NB4 (cell line): ENCODE measurements at regions not wholly inside any gene's neighbourhood (a gene's known extent, or its start where the extent isn't known, plus 50 kb on each side); places are given as distances from the start of the nearest gene placed in this dataset.

Experiments
- DNase-seq: peaks from one replicate; pipeline ENCODE4 v3.0.0; 2010; ENCODE audit warnings: low read depth
- H3K4me3 ChIP-seq: one replicate; pipeline ENCODE4 v1.5.1; 2011; ENCODE audit warnings: mild to moderate bottlenecking, low read depth, low read length, moderate library complexity
- CTCF ChIP-seq: IDR thresholded peaks from one replicate; pipeline ENCODE4 v1.5.1; 2012; ENCODE audit warnings: low read depth, low read length
- MAX ChIP-seq: IDR thresholded peaks from 2 replicates; pipeline ENCODE4 v1.6.1; 2011; ENCODE audit warnings: low read depth, low read length
- MYC ChIP-seq: IDR thresholded peaks from 2 replicates; pipeline ENCODE4 v1.6.1; 2011; ENCODE audit warnings: low read depth, low read length
- POLR2A ChIP-seq: IDR thresholded peaks from 2 replicates; pipeline ENCODE4 v1.6.1; 2011; ENCODE audit warnings: mild to moderate bottlenecking; ENCODE audit not compliant: insufficient read length; ENCODE audit errors: extremely low read depth

GRCh38 chr13:91196958-91197357 is 150.5 kb upstream of the MIR17HG start:
- H3K4me3 ChIP-seq = no peak overlapping the region
- no peak for DNase-seq
- no peak for TF ChIP-seq MYC
- no peak for TF ChIP-seq POLR2A
- TF ChIP-seq MAX = no peak
- no peak for TF ChIP-seq CTCF

GRCh38 chr13:91199866-91200265 is 147.6 kb upstream of the MIR17HG start:
- no peak overlapping the region for H3K4me3 ChIP-seq
- TF ChIP-seq MYC (no peak), POLR2A (no peak)
- DNase-seq = no peak

GRCh38 chr13:91200486-91200885 is 147.0 kb upstream of the MIR17HG start:
- no peak for DNase-seq
- no peak overlapping the region for H3K4me3 ChIP-seq
- TF ChIP-seq POLR2A (no peak), MAX (no peak), CTCF (no peak), MYC (no peak)

- no peak for DNase-seq
- H3K4me3 ChIP-seq = no peak overlapping the region
- TF ChIP-seq MAX = no peak
- no peak for TF ChIP-seq POLR2A
- no peak for TF ChIP-seq MYC
- TF ChIP-seq CTCF = no peak
Measured at GRCh38 chr13:91203430-91203829, 144.1 kb upstream of the MIR17HG start.

- TF ChIP-seq CTCF = no peak
- no peak for TF ChIP-seq POLR2A
- no peak for TF ChIP-seq MAX
- no peak for TF ChIP-seq MYC
- no peak for DNase-seq
- H3K4me3 ChIP-seq = no peak overlapping the region
Measured at GRCh38 chr13:91207261-91207660, 140.2 kb upstream of the MIR17HG start.

- no peak overlapping the region for H3K4me3 ChIP-seq
- no peak for TF ChIP-seq POLR2A
- TF ChIP-seq MAX = no peak
- no peak for TF ChIP-seq MYC
- TF ChIP-seq CTCF = no peak
- no peak for DNase-seq
Measured at GRCh38 chr13:91211510-91211909, 136.0 kb upstream of the MIR17HG start.
